Heart left ventricle (tissue), 16 donors: ENCODE measurements at regions not wholly inside any gene's neighbourhood (a gene's known extent, or its start where the extent isn't known, plus 50 kb on each side); places are given as distances from the start of the nearest gene placed in this dataset.

ENCODE experiments used
- ATAC-seq, 4 donors: fragments of 200-7000 bp; cut with Tn5 transposase; one replicate each; pipeline ENCODE4 v1.9.1; 2020 to 2022; ENCODE audit warnings: moderate library complexity in 4 of 4, mild to moderate bottlenecking in 3 of 4, moderate number of reproducible peaks in 1 of 4
- DNase-seq, 5 donors: peaks; one replicate each; pipeline ENCODE4 v3.0.0-alpha.2; 2020
- H3K27ac ChIP-seq, 12 donors: fragments of 200-600 bp; sonication (generic) in 4 of 12; one replicate each; pipeline versions ENCODE4 v1.5.0 to v1.8.0; 2016 to 2022; ENCODE audit warnings: mild to moderate bottlenecking in 2 of 12
- H3K27me3 ChIP-seq, 9 donors: fragments of 200-600 bp; sonication (generic) in 2 of 9; one replicate each; pipeline versions ENCODE4 v1.5.1 to v1.8.0; 2016 to 2022; ENCODE audit warnings: mild to moderate bottlenecking in 3 of 9
- H3K36me3 ChIP-seq, 9 donors: fragments of 200-600 bp; sonication (generic) in 2 of 9; one replicate each; pipeline versions ENCODE4 v1.5.0 to v1.8.0; 2018 to 2022; ENCODE audit warnings: mild to moderate bottlenecking in 2 of 9
- H3K4me1 ChIP-seq, 12 donors: fragments of 200-600 bp; sonication (generic) in 4 of 12; one replicate each; pipeline versions ENCODE4 v1.5.0 to v1.8.0; 2016 to 2022; ENCODE audit warnings: mild to moderate bottlenecking in 3 of 12
- H3K4me3 ChIP-seq, 12 donors: fragments of 200-600 bp; sonication (generic) in 4 of 12; one replicate each; pipeline versions ENCODE4 v1.5.0 to v1.8.0; 2017 to 2022; ENCODE audit warnings: mild to moderate bottlenecking in 9 of 12, moderate library complexity in 4 of 12
- H3K9me3 ChIP-seq, 12 donors: fragments of 200-600 bp; sonication (generic) in 4 of 12; one replicate each; pipeline versions ENCODE4 v1.5.0 to v1.8.0; 2016 to 2022; ENCODE audit warnings: mild to moderate bottlenecking in 1 of 12
- CTCF ChIP-seq, 12 donors: fragments of 200-600 bp; sonication (generic) in 4 of 12; IDR thresholded peaks; one replicate each; pipeline versions ENCODE4 v1.5.0 to v1.8.0; 2018 to 2022; ENCODE audit warnings: antibody characterized with exemption in 12 of 12, mild to moderate bottlenecking in 5 of 12
- POLR2A ChIP-seq, 2 donors: fragments of 450-650 bp; IDR thresholded peaks; one replicate each; pipeline ENCODE4 v1.6.1; 2017; ENCODE audit warnings: antibody characterized with exemption in 2 of 2, mild to moderate bottlenecking in 2 of 2, moderate library complexity in 2 of 2
- WGBS, 4 donors: extraction: QIAGEN DNeasy Blood & Tissue Kit in 2 of 4; methylation state at CpG; one replicate each; pipeline versions ENCODE4 v1.1.5 to v1.1.7; 2013 to 2018; 5-methylcytosine and 5-hydroxymethylcytosine counted together
- intact Hi-C, 10 donors: fragments of 100-400 bp; cut with DNase I; formaldehyde crosslinking; loops; one replicate each; pipeline versions ENCODE4 v1.11.1 to v1.14.2; 2022
- donor health status: ischemic (EF 13 %, LVEDD 7.1; RV severe dilation, severe dysfunction).
- donor health status: healthy with polysubstance abuse.
- donor health status: DM: no; HTN: yes; CAD: no.
- donor health status: DM: no; HTN: no; CAD: no.
- donor health status: ischemic (EF 25% LVEDD 6.9; RV normal size, moderate dysfunction).
- donor health status: ischemic (EF 25% LVEDD 5.7; RV mildly dilated, moderate dysfunction).
- donor health status: healthy.
- donor health status: DM: yes; HTN: yes; CAD: no.
- donor health status: ischemic (EF 35%, LVEDD 5.7; RV mildly dilated, moderate dysfunction).
- donor health status: nonischemic (EF 11% LVEDD 7.7; RV severe dilation, severe dysfunction).
- donor health status: DM: yes; HTN: yes; CAD: no.
- donor health status: PGD.
- donor health status: ischemic (EF 29% LVEDD 5.4; RV normal size, mild dysfunction).
- donor health status: nonischemic (EF 23%, LVEDD 6.1; RV moderate dilation, normal function).

DNA sequence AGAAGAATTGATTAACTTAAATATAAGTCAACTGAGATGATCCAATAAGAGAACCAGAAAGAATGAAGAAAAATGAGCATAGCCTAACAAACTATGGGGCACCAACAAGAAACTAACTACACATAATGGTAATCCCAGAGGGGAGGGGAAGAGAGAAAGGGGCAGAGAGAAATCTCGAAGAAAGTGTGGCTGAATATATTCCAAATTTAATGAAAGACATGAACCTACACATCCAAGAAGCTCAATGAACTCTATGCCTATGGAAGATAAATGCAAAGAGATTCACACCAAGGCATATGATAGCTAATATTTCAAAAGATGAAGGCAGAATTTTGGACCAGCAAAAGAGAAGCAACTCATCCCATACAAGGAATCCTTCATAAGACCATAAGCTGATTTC, 649.2 kb downstream of the ZEB2 start:
- no peaks in the 10 kb centered on the region for H3K27me3 ChIP-seq
- intact Hi-C loops, result no loop called here
- ATAC-seq, result no peak
- H3K36me3 ChIP-seq, result no peaks in the 10 kb centered on the region
- no peaks in the 10 kb centered on the region for H3K4me1 ChIP-seq
- TF ChIP-seq CTCF (IDR thresholded peaks at IDR 0.05), result no peak
- no peak for TF ChIP-seq POLR2A (IDR thresholded peaks at IDR 0.05)
- H3K9me3 ChIP-seq, result peaks cover 0 to 49% (median 12%) of the 10 kb centered on the region in 12 donors
- H3K27ac ChIP-seq, result no peak overlapping the region
- no peak for DNase-seq
- WGBS, 4 donors, result 89 to 95% (median 92%) methylated on average over 1 of the region's 1 CpG
- no peak overlapping the region for H3K4me3 ChIP-seq

DNA sequence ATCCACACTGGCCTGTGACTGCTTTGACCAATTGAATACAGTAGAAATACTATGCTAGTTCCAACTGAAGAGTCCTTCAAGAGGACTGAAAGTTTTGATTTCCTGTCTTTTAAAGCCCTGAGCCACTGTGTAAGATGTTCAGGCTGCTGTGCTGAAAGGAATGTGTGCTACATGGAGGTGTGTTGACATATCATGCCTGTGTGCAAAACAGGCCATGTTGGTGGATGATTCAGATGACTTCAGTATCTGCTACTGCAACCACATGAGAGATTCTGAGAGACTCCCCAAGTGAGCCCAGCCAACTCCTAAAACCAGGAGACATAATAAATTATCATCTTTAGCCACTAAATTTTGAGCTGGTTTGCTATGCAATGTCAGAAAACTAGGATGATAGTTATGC, 662.9 kb downstream of the ZEB2 start:
- H3K27ac ChIP-seq, result no peak overlapping the region

GRCh38 chr2:143852759-143853158, 667.2 kb downstream of the ZEB2 start:
- H3K9me3 ChIP-seq, result no peaks in the 10 kb centered on the region
- intact Hi-C loops, result no loop called here
- H3K4me3 ChIP-seq, result no peak overlapping the region
- WGBS, 4 donors, result 24 to 33% (median 32%) methylated on average over 4 of the region's 4 CpGs
- TF ChIP-seq POLR2A (IDR thresholded peaks at IDR 0.05), result no peak
- TF ChIP-seq CTCF (IDR thresholded peaks at IDR 0.05), result no peak
- H3K4me1 ChIP-seq, result no peaks in the 10 kb centered on the region
- DNase-seq, result no peak
- no peak for ATAC-seq
- H3K36me3 ChIP-seq, result no peaks in the 10 kb centered on the region
- H3K27ac ChIP-seq, result no peak overlapping the region
- no peaks in the 10 kb centered on the region for H3K27me3 ChIP-seq

More for the DNA sequence above, 662.9 kb downstream of the ZEB2 start:
- no peak overlapping the region for H3K4me3 ChIP-seq
- no peak for DNase-seq
- no peaks in the 10 kb centered on the region for H3K4me1 ChIP-seq
- H3K36me3 ChIP-seq, result no peaks in the 10 kb centered on the region
- no peak for ATAC-seq
- no peaks in the 10 kb centered on the region for H3K9me3 ChIP-seq
- TF ChIP-seq CTCF (IDR thresholded peaks at IDR 0.05) (no peak), POLR2A (IDR thresholded peaks at IDR 0.05) (no peak)
- intact Hi-C loops, result no loop called here
- H3K27me3 ChIP-seq, result no peaks in the 10 kb centered on the region

GRCh38 chr2:143850084-143850483, 669.8 kb downstream of the ZEB2 start:
- H3K9me3 ChIP-seq, result no peaks in the 10 kb centered on the region
- intact Hi-C loops, result no loop called here
- TF ChIP-seq POLR2A (IDR thresholded peaks at IDR 0.05), result no peak
- TF ChIP-seq CTCF (IDR thresholded peaks at IDR 0.05), result no peak
- H3K27ac ChIP-seq, result no peak overlapping the region
- no peak overlapping the region for H3K4me3 ChIP-seq
- WGBS, 4 donors, result 87 to 92% (median 91%) methylated on average over 3 of the region's 3 CpGs
- no peaks in the 10 kb centered on the region for H3K27me3 ChIP-seq
- no peaks in the 10 kb centered on the region for H3K36me3 ChIP-seq
- ATAC-seq (no peak), DNase-seq (no peak)
- H3K4me1 ChIP-seq, result peaks cover 0 to 6% (median 0%) of the 10 kb centered on the region in 12 donors
